HEK293 (cell line): ENCODE measurements at regions not wholly inside any gene's neighbourhood (a gene's known extent, or its start where the extent isn't known, plus 50 kb on each side); places are given as distances from the start of the nearest gene placed in this dataset.
A peak's percentile ranks its signal among the peaks of the same experiment; 100 is the strongest.

ENCODE experiments used
- CTCF ChIA-PET: fragments of 350-600 bp; formaldehyde crosslinking; extraction: SDS; loops from one replicate; lab custom pipeline; 2021; ENCODE audit warnings: antibody characterized with exemption; lab: Yijun Ruan, JAX
- POLR2A ChIA-PET: fragments of 300-600 bp; formaldehyde crosslinking; extraction: SDS; loops from one replicate; lab custom pipeline; 2020; ENCODE audit warnings: antibody characterized with exemption, inconsistent platforms; lab: Yijun Ruan, JAX
- H3K27ac ChIP-seq: fragments of 200-500 bp; sonication (Bioruptor generic); 2 replicates; pipeline ENCODE4 v1.5.1; 2014; ENCODE audit warnings: low read depth, low read length, control low read depth, inconsistent platforms; ENCODE audit errors: extremely low read depth
- H3K36me3 ChIP-seq, 2 experiments: fragments of 200-500 bp in 1 of 2; sonication (Bioruptor generic) in 1 of 2; 1 replicate in 1 of 2; 2 replicates in 1 of 2; pipeline ENCODE4 v1.5.1; 2014 to 2017; ENCODE audit warnings: inconsistent platforms in 2 of 2, low read length in 2 of 2; ENCODE audit not compliant: control insufficient read depth in 2 of 2, insufficient read depth in 1 of 2
- H3K4me1 ChIP-seq: fragments of 200-500 bp; sonication (Bioruptor generic); 2 replicates; pipeline ENCODE4 v1.5.1; 2014; ENCODE audit warnings: mild to moderate bottlenecking, low read length, inconsistent platforms; ENCODE audit not compliant: control insufficient read depth, insufficient read depth
- H3K4me3 ChIP-seq: 2 replicates; pipeline ENCODE4 v1.5.1; 2011; ENCODE audit warnings: low read depth, mild to moderate bottlenecking, control low read depth, low read length, moderate library complexity
- H3K9me3 ChIP-seq: fragments of 200-500 bp; sonication (Bioruptor generic); 2 replicates; pipeline ENCODE4 v1.5.1; 2014; ENCODE audit warnings: low read depth, low read length, inconsistent platforms; ENCODE audit not compliant: control insufficient read depth, insufficient read depth
- HOXC10 ChIP-seq: sonication (generic); formaldehyde crosslinking; IDR thresholded peaks from 2 replicates; pipeline ENCODE4 v1.8.1; 2023; ENCODE audit warnings: mild to moderate bottlenecking, missing genetic modification reagents
- IKZF3 ChIP-seq: fragments of 450-650 bp; IDR thresholded peaks from 2 replicates; pipeline ENCODE4 v1.5.0; 2018; ENCODE audit warnings: missing biosample characterization, mild to moderate bottlenecking, missing genetic modification characterization, moderate library complexity
- KLF16 ChIP-seq: fragments of 450-650 bp; formaldehyde crosslinking; IDR thresholded peaks from 2 replicates; pipeline ENCODE4 v1.5.1; 2017; ENCODE audit warnings: missing biosample characterization, missing genetic modification characterization
- KLF8 ChIP-seq: fragments of 450-650 bp; formaldehyde crosslinking; IDR thresholded peaks from 2 replicates; pipeline ENCODE4 v1.5.1; 2016; ENCODE audit warnings: missing biosample characterization, missing genetic modification characterization
- KLF9 ChIP-seq: fragments of 450-650 bp; formaldehyde crosslinking; IDR thresholded peaks from 2 replicates; pipeline ENCODE4 v1.5.1; 2016; ENCODE audit warnings: missing biosample characterization, missing genetic modification characterization, low read depth
- ZBTB17 ChIP-seq: fragments of 450-650 bp; formaldehyde crosslinking; IDR thresholded peaks from 2 replicates; pipeline ENCODE4 v1.5.1; 2016; ENCODE audit warnings: missing biosample characterization, missing genetic modification characterization
- ZNF335 ChIP-seq: fragments of 450-650 bp; formaldehyde crosslinking; conservative IDR thresholded peaks from 2 replicates; pipeline ENCODE4 v1.5.1; 2016; ENCODE audit warnings: missing biosample characterization, missing genetic modification characterization
- ZNF366 ChIP-seq: fragments of 450-650 bp; formaldehyde crosslinking; conservative IDR thresholded peaks from 2 replicates; pipeline ENCODE4 v1.5.1; 2016; ENCODE audit warnings: missing biosample characterization, missing genetic modification characterization
- ZNF391 ChIP-seq: fragments of 450-650 bp; formaldehyde crosslinking; IDR thresholded peaks from 2 replicates; pipeline ENCODE4 v1.5.1; 2016; ENCODE audit warnings: low read depth, missing biosample characterization, missing genetic modification characterization, borderline replicate concordance
- ZNF48 ChIP-seq: fragments of 450-650 bp; formaldehyde crosslinking; IDR thresholded peaks from 2 replicates; pipeline ENCODE4 v1.5.1; 2016; ENCODE audit warnings: missing biosample characterization, missing genetic modification characterization
- ZNF777 ChIP-seq: fragments of 450-650 bp; formaldehyde crosslinking; IDR thresholded peaks from 2 replicates; pipeline ENCODE4 v1.5.1; 2017; ENCODE audit warnings: missing biosample characterization, missing genetic modification characterization, borderline replicate concordance
- ZNF785 ChIP-seq: fragments of 450-650 bp; formaldehyde crosslinking; IDR thresholded peaks from 2 replicates; pipeline ENCODE4 v1.5.1; 2016; ENCODE audit warnings: missing biosample characterization, missing genetic modification characterization
- TF ChIP-seq, protein P1 (sequence below): fragments of 450-650 bp; formaldehyde crosslinking; IDR thresholded peaks from 2 replicates; pipeline ENCODE4 v1.5.1; 2016; ENCODE audit warnings: missing biosample characterization, missing genetic modification characterization
- TF ChIP-seq, protein P2 (sequence below): fragments of 450-650 bp; formaldehyde crosslinking; IDR thresholded peaks from 2 replicates; pipeline ENCODE4 v1.5.1; 2017; ENCODE audit warnings: missing biosample characterization, missing genetic modification characterization
- TF ChIP-seq, protein P3 (sequence below): fragments of 450-650 bp; formaldehyde crosslinking; IDR thresholded peaks from 2 replicates; pipeline ENCODE4 v1.5.1; 2016; ENCODE audit warnings: missing biosample characterization, missing genetic modification characterization
- TF ChIP-seq, protein P4 (sequence below): sonication (generic); formaldehyde crosslinking; IDR thresholded peaks from 2 replicates; pipeline ENCODE4 v1.8.1; 2022; ENCODE audit warnings: mild to moderate bottlenecking, moderate library complexity, missing genetic modification reagents
- TF ChIP-seq, protein P5 (sequence below): fragments of 450-650 bp; formaldehyde crosslinking; IDR thresholded peaks from 2 replicates; pipeline ENCODE4 v1.5.1; 2017; ENCODE audit warnings: missing biosample characterization, missing genetic modification characterization

DNA sequence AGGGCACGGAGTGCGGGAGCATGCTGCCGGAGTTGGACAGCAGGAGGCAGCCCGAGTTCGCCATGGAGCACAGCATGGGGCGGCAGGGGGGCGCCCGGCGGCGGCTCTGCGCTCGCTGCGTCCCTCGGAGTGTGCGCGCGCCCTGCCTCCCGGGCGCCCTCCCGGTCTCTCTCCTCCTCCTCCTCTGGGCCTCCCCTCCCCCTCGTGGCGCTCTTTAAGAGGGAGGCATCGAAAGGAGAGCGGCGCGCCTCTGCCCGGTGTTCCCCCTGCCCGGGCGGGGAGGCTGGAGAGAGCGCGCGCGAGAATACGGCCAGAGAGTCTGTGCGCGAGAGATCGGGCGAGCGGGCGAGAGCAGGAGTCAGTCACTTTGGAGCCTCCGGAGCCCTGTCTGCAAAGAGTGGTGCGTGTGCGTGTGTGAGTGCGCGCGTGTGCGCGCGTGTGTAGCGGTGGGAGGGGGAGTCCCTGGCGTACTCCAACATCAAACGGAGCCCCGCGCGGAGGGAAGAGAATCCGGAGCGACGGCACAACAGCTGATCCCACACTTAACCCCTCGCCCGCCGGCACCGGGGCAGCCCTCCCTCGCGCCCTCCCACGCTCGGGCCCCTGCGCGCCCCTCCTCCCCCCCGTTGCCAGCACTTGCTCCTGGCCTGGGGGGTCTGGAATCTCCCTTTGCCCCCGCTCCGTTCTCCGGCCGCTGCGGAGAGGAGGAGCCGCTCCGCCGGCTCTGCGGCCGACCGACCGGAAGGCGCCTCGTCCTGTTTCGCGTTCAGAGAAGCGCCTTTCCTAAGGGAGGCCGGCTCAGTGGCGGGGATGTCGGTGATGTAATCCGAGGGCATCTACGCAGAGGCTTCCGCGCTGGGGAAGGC is 108.9 kb downstream of the ENGASE start (continued):
- peak; percentile 84 for TF ChIP-seq ZBTB17 (tag by site-specific recombination)

DNA sequence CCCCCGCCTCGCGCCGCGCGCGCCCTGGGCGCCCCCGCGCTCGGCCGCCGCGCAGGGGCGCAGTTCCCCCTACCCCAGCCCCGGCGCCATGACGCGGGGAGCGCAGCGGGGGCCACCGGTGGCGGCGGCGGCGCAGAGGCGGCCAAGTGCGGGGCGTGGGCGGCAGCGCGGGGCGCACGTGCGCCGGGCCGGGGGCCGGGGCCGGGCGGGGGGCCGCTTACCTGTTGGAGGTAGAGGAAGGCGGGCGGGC is 108.3 kb downstream of the ENGASE start:
- Histone ChIP-seq H3K4me3 (peak overlapping the region; percentile 30), H3K9me3 (no peaks in the 10 kb centered on the region), H3K4me1 (no peaks in the 10 kb centered on the region), H3K27ac (no peak overlapping the region), H3K36me3 (no peaks in the 10 kb centered on the region)
- ChIA-PET CTCF (interaction anchor here (0.9 kb wide), 1 partner anchor 205 kb away, joined by 3 read pairs; no protein-coding TSS in a partner anchor), POLR2A (interaction anchor here (0.5 kb wide), 1 partner anchor 173 kb away, joined by 3 read pairs; the partner anchor contains the start of gene CANT1)
- no peak for TF ChIP-seq ZNF366 (tag by site-specific recombination)
- TF ChIP-seq, protein P1, sequence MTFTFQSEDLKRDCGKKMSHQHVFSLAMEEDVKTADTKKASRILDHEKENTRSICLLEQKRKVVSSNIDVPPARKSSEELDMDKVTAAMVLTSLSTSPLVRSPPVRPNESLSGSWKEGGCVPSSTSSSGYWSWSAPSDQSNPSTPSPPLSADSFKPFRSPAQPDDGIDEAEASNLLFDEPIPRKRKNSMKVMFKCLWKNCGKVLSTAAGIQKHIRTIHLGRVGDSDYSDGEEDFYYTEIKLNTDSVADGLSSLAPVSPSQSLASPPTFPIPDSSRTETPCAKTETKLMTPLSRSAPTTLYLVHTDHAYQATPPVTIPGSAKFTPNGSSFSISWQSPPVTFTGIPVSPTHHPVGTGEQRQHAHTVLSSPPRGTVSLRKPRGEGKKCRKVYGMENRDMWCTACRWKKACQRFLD (tag by site-specific recombination) = no peak
- TF ChIP-seq, protein P2, sequence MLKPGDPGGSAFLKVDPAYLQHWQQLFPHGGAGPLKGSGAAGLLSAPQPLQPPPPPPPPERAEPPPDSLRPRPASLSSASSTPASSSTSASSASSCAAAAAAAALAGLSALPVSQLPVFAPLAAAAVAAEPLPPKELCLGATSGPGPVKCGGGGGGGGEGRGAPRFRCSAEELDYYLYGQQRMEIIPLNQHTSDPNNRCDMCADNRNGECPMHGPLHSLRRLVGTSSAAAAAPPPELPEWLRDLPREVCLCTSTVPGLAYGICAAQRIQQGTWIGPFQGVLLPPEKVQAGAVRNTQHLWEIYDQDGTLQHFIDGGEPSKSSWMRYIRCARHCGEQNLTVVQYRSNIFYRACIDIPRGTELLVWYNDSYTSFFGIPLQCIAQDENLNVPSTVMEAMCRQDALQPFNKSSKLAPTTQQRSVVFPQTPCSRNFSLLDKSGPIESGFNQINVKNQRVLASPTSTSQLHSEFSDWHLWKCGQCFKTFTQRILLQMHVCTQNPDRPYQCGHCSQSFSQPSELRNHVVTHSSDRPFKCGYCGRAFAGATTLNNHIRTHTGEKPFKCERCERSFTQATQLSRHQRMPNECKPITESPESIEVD (tag by site-specific recombination) = no peak
- TF ChIP-seq KLF9 (tag by site-specific recombination) = no peak
- no peak for TF ChIP-seq ZNF48 (tag by site-specific recombination)
- TF ChIP-seq KLF8 (tag by site-specific recombination) = no peak
- TF ChIP-seq, protein P3, sequence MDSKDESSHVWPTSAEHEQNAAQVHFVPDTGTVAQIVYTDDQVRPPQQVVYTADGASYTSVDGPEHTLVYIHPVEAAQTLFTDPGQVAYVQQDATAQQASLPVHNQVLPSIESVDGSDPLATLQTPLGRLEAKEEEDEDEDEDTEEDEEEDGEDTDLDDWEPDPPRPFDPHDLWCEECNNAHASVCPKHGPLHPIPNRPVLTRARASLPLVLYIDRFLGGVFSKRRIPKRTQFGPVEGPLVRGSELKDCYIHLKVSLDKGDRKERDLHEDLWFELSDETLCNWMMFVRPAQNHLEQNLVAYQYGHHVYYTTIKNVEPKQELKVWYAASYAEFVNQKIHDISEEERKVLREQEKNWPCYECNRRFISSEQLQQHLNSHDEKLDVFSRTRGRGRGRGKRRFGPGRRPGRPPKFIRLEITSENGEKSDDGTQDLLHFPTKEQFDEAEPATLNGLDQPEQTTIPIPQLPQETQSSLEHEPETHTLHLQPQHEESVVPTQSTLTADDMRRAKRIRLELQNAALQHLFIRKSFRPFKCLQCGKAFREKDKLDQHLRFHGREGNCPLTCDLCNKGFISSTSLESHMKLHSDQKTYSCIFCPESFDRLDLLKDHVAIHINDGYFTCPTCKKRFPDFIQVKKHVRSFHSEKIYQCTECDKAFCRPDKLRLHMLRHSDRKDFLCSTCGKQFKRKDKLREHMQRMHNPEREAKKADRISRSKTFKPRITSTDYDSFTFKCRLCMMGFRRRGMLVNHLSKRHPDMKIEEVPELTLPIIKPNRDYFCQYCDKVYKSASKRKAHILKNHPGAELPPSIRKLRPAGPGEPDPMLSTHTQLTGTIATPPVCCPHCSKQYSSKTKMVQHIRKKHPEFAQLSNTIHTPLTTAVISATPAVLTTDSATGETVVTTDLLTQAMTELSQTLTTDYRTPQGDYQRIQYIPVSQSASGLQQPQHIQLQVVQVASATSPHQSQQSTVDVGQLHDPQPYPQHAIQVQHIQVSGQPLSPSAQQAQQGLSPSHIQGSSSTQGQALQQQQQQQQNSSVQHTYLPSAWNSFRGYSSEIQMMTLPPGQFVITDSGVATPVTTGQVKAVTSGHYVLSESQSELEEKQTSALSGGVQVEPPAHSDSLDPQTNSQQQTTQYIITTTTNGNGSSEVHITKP (tag by site-specific recombination) = no peak
- no peak for TF ChIP-seq IKZF3 (tag by site-specific recombination)
- no peak for TF ChIP-seq HOXC10 (CRISPR knock-in tag)
- TF ChIP-seq, protein P4, sequence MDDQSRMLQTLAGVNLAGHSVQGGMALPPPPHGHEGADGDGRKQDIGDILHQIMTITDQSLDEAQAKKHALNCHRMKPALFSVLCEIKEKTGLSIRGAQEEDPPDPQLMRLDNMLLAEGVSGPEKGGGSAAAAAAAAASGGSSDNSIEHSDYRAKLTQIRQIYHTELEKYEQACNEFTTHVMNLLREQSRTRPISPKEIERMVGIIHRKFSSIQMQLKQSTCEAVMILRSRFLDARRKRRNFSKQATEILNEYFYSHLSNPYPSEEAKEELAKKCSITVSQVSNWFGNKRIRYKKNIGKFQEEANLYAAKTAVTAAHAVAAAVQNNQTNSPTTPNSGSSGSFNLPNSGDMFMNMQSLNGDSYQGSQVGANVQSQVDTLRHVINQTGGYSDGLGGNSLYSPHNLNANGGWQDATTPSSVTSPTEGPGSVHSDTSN (CRISPR knock-in tag) = no peak
- TF ChIP-seq ZNF391 = no peak
- TF ChIP-seq KLF16 (tag by site-specific recombination) = no peak
- TF ChIP-seq ZNF777 = no peak
- TF ChIP-seq, protein P5, sequence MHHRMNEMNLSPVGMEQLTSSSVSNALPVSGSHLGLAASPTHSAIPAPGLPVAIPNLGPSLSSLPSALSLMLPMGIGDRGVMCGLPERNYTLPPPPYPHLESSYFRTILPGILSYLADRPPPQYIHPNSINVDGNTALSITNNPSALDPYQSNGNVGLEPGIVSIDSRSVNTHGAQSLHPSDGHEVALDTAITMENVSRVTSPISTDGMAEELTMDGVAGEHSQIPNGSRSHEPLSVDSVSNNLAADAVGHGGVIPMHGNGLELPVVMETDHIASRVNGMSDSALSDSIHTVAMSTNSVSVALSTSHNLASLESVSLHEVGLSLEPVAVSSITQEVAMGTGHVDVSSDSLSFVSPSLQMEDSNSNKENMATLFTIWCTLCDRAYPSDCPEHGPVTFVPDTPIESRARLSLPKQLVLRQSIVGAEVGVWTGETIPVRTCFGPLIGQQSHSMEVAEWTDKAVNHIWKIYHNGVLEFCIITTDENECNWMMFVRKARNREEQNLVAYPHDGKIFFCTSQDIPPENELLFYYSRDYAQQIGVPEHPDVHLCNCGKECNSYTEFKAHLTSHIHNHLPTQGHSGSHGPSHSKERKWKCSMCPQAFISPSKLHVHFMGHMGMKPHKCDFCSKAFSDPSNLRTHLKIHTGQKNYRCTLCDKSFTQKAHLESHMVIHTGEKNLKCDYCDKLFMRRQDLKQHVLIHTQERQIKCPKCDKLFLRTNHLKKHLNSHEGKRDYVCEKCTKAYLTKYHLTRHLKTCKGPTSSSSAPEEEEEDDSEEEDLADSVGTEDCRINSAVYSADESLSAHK = no peak
- no peak for TF ChIP-seq ZNF785 (tag by site-specific recombination)
- TF ChIP-seq ZNF335 (tag by site-specific recombination) = no peak
